Islet precursor cell (in vitro differentiated cells): ENCODE measurements at regions not wholly inside any gene's neighbourhood (a gene's known extent, or its start where the extent isn't known, plus 50 kb on each side); places are given as distances from the start of the nearest gene placed in this dataset.
A peak's percentile ranks its signal among the peaks of the same experiment; 100 is the strongest.

ENCODE experiments used
- DNase-seq: peaks from one replicate; pipeline ENCODE4 v3.0.0-alpha.2; 2018

DNA sequence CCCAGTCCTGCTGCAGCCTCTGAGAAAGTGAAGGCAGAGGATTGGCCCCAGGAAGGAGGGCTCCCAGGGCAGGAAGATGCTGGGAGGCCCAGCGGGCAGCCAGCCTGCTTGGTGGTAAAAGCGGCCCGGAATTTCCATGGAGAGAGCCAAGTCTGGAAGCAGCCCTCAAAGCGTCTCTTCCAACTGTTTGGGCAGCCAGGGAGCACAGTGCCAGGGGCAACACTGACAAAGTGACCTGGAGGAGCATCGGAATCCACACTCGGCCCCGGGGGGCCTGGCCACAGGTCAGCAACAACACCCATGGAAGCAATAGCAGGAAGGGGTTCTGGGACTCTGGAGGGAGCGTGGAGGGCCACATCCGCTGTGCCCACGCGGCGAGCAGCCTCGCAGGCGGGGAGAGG lies 63.2 kb upstream of the FGFR2 start:
- DNase-seq, result no peak

DNA sequence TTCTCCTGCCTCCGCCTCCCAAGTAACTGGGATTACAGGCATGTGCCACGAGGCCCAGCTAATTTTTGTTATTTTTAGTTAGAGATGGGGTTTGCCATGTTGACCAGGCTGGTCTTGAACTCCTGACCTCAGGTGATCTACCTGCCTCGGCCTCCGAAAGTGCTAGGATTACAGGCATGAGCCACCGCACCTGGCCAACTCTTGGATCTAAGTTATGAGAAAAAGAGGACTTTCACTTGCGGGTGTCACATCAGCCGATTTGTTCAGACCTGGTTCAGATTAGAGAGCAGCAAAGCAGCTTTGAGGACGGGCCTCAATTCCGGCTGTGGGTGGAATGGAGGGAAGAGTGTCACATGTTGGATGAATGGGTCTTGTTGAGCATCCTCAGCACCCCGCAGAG lies 61.0 kb upstream of the FGFR2 start:
- DNase-seq, result no peak

DNA sequence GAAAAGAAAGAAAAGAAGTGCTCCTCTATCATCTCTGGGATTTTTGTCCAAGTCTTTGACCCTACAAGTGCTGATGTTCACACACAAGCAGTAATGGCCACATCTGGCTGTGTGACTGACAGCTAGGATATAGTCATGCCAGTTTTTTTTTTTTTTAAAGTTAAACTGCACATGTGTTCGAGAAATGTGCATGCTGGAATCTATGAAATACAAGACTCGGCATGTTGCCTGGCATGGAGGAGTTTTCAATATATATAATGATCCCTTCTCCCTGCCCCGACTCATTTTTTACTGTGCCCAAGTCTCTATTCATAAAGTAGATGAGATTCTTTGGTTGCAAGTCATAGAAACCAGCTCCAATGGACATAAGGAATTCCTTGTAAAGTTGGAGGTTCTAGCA lies 60.4 kb upstream of the FGFR2 start:
- no peak for DNase-seq

DNA sequence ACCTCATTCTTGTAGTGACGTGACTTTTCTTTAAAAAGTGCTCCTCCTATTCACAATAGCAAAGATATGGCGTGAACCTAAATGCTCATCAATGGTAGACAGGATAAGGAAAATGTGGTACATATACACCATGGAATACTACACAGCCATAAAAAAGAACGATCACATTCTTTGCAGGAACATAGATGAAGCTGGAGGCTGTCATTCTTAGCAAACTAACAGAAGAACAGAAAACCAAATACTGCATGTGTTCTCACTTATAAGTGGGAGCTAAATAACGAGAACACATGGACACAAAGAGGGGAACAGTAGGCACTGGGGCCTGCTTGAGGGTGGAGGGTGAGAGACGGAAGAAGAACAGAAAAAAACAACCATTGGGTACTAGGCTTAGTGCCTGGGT lies 59.9 kb upstream of the FGFR2 start:
- DNase-seq, result no peak

GRCh38 chr10:121655254-121656144 lies 57.3 kb upstream of the FGFR2 start:
- peak; percentile 49 for DNase-seq

- DNase-seq, result no peak
These were observed 55.8 kb upstream of the FGFR2 start for GRCh38 chr10:121654021-121654545.

GRCh38 chr10:121653608-121654007 lies 55.4 kb upstream of the FGFR2 start:
- DNase-seq, result peak; percentile 37

DNA sequence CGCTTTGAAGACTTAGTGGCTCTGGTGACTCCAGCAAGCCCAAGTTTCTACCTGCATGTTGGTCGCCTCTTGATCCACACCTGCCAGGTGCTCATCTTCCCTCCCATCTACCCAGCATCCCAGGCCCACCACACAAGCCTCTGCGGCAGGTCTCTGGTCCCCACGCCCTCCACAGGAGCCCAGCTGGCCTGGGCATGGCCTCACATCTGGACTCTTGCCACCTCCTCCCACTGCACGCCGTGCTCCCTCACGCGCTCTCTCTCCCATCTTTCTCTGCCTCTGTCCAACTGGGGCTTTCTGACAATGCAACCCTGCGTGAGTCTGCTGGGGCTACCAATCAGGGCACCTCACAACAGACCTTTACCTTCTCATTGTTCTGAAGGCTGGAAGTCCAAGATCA lies 50.2 kb upstream of the FGFR2 start:
- DNase-seq, result no peak

GRCh38 chr10:121648059-121648458 lies 49.8 kb upstream of the FGFR2 start:
- DNase-seq, result no peak
